CD14-positive monocyte (primary cell): ENCODE measurements at regions not wholly inside any gene's neighbourhood (a gene's known extent, or its start where the extent isn't known, plus 50 kb on each side); places are given as distances from the start of the nearest gene placed in this dataset.

Experiments used
- DNase-seq, 3 donors: peaks; one replicate each; pipeline ENCODE4 v3.0.0-alpha.2; 2011 to 2022
- H2AFZ ChIP-seq: 2 replicates; pipeline ENCODE4 v1.6.0; 2012; ENCODE audit warnings: mild to moderate bottlenecking, low read depth, low read length, inconsistent platforms; ENCODE audit not compliant: insufficient read depth, poor library complexity, severe bottlenecking
- H3K27ac ChIP-seq, 2 donors: 1 replicate in 1 of 2; 2 replicates in 1 of 2; pipeline ENCODE4 v1.5.1; 2012 to 2013; ENCODE audit warnings: low read length in 2 of 2, control low read depth in 1 of 2, inconsistent platforms in 1 of 2, low read depth in 1 of 2, mild to moderate bottlenecking in 1 of 2
- H3K27me3 ChIP-seq, 2 donors: one replicate each; pipeline versions ENCODE4 v1.6.0 to v1.6.1; 2011 to 2013; ENCODE audit warnings: low read length in 2 of 2; ENCODE audit not compliant: control insufficient read depth in 2 of 2, insufficient read depth in 2 of 2
- H3K36me3 ChIP-seq, 2 donors: replicated peaks in 1 of 2; 1 replicate in 1 of 2; 2 replicates in 1 of 2; pipeline versions ENCODE4 v1.5.1 to v1.6.1; 2012 to 2013; ENCODE audit warnings: low read length in 2 of 2, control low read depth in 1 of 2, inconsistent platforms in 1 of 2, mild to moderate bottlenecking in 1 of 2; ENCODE audit not compliant: insufficient read depth in 2 of 2, control insufficient read depth in 1 of 2
- H3K4me1 ChIP-seq, 2 donors: 1 replicate in 1 of 2; 2 replicates in 1 of 2; pipeline versions ENCODE4 v1.5.1 to v1.6.1; 2012 to 2013; ENCODE audit warnings: low read length in 2 of 2, control low read depth in 1 of 2, inconsistent platforms in 1 of 2, mild to moderate bottlenecking in 1 of 2, moderate library complexity in 1 of 2; ENCODE audit not compliant: insufficient read depth in 2 of 2, control insufficient read depth in 1 of 2
- H3K4me2 ChIP-seq: replicated peaks from 2 replicates; pipeline ENCODE3; 2012; ENCODE audit warnings: low read length, moderate library complexity, mild to moderate bottlenecking; ENCODE audit not compliant: poor library complexity, severe bottlenecking; ENCODE audit errors: extremely low read depth
- H3K4me3 ChIP-seq, 3 experiments: fragments of 200-600 bp in 1 of 3; sonication (generic) in 1 of 3; replicated peaks in 1 of 3; 1 replicate in 2 of 3; 2 replicates in 1 of 3; pipeline ENCODE4 v1.5.1; 2011 to 2013; ENCODE audit warnings: low read length in 3 of 3, mild to moderate bottlenecking in 3 of 3, control low read depth in 2 of 3, low read depth in 2 of 3, inconsistent platforms in 1 of 3, moderate library complexity in 1 of 3
- H3K79me2 ChIP-seq: 2 replicates; pipeline ENCODE4 v1.6.0; 2012; ENCODE audit warnings: mild to moderate bottlenecking, control low read depth, inconsistent platforms, low read length, moderate library complexity; ENCODE audit not compliant: insufficient read depth
- H3K9ac ChIP-seq: 2 replicates; pipeline ENCODE4 v1.6.0; 2017; ENCODE audit warnings: low read length, mild to moderate bottlenecking; ENCODE audit not compliant: insufficient read depth, poor library complexity, severe bottlenecking
- H3K9me3 ChIP-seq, 2 donors: replicated peaks in 1 of 2; 1 replicate in 1 of 2; 2 replicates in 1 of 2; pipeline versions ENCODE4 v1.5.1 to v1.6.1; 2012 to 2013; ENCODE audit warnings: low read length in 2 of 2, control low read depth in 1 of 2; ENCODE audit not compliant: control insufficient read depth in 1 of 2, insufficient read depth in 1 of 2
- H4K20me1 ChIP-seq: 2 replicates; pipeline ENCODE4 v1.6.0; 2012; ENCODE audit warnings: mild to moderate bottlenecking, low read length, control low read depth, moderate library complexity; ENCODE audit not compliant: insufficient read depth
- H3K27ac Mint-ChIP-seq, 7 donors: one replicate each; pipeline ENCODE4 v1.8.0; 2020; ENCODE audit warnings: mild to moderate bottlenecking in 7 of 7, mixed read lengths in 7 of 7, moderate library complexity in 6 of 7, inconsistent platforms in 2 of 7
- H3K27me3 Mint-ChIP-seq, 3 donors: one replicate each; pipeline ENCODE4 v1.8.0; 2021 to 2022; ENCODE audit warnings: low read depth in 3 of 3, mild to moderate bottlenecking in 3 of 3, mixed read lengths in 3 of 3, moderate library complexity in 3 of 3, inconsistent platforms in 1 of 3
- H3K36me3 Mint-ChIP-seq, 2 donors: one replicate each; pipeline ENCODE4 v1.8.0; 2020; ENCODE audit warnings: mixed read lengths in 2 of 2, inconsistent platforms in 1 of 2, mild to moderate bottlenecking in 1 of 2
- H3K4me1 Mint-ChIP-seq: one replicate; pipeline ENCODE4 v1.8.0; 2020; ENCODE audit warnings: mild to moderate bottlenecking, mixed read lengths
- H3K4me3 Mint-ChIP-seq, 2 donors: one replicate each; pipeline ENCODE4 v1.8.0; 2020; ENCODE audit warnings: mild to moderate bottlenecking in 2 of 2, mixed read lengths in 2 of 2, moderate library complexity in 1 of 2
- H3K9me3 Mint-ChIP-seq, 7 donors: one replicate each; pipeline ENCODE4 v1.8.0; 2020 to 2022; ENCODE audit warnings: mixed read lengths in 7 of 7, mild to moderate bottlenecking in 6 of 7, moderate library complexity in 6 of 7, inconsistent platforms in 2 of 7
- CTCF ChIP-seq: fragments of 200-600 bp; IDR thresholded peaks from one replicate; pipeline ENCODE4 v1.8.0; 2022; ENCODE audit warnings: antibody characterized with exemption, mild to moderate bottlenecking
- WGBS: methylation state at CpG from one replicate; pipeline ENCODE4 v1.1.5; 2013; ENCODE audit warnings: missing lambda C conversion rate; ENCODE audit not compliant: insufficient coverage; 5-methylcytosine and 5-hydroxymethylcytosine counted together
- intact Hi-C, 2 donors: fragments of 100-400 bp; cut with micrococcal nuclease; formaldehyde crosslinking; loops; one replicate each; pipeline versions ENCODE4 v1.15.0 to v1.15.1; 2023

GRCh38 chr6:76886900-76887299 is 576.4 kb downstream of the HTR1B start:
- no peak overlapping the region for H3K4me3 Mint-ChIP-seq
- H2AFZ ChIP-seq, result no peak overlapping the region
- no peaks in the 10 kb centered on the region for H3K79me2 ChIP-seq
- intact Hi-C loops, result no loop called here
- no peak for TF ChIP-seq CTCF
- no peak overlapping the region for H3K4me3 ChIP-seq
- no peaks in the 10 kb centered on the region for H3K4me1 ChIP-seq
- no peak for DNase-seq
- no peak overlapping the region for H3K4me2 ChIP-seq
- no peaks in the 10 kb centered on the region for H3K27me3 Mint-ChIP-seq
- H4K20me1 ChIP-seq, result no peaks in the 10 kb centered on the region
- WGBS, result 100% methylated on average over 1 of the region's 3 CpGs
- no peaks in the 10 kb centered on the region for H3K27me3 ChIP-seq
- H3K9me3 Mint-ChIP-seq, result peaks cover 2 to 13% (median 9%) of the 10 kb centered on the region in 7 donors
- H3K36me3 Mint-ChIP-seq, result no peaks in the 10 kb centered on the region
- H3K36me3 ChIP-seq, result no peaks in the 10 kb centered on the region
- no peaks in the 10 kb centered on the region for H3K4me1 Mint-ChIP-seq
- H3K27ac Mint-ChIP-seq, result no peak overlapping the region
- H3K9ac ChIP-seq, result no peak overlapping the region
- no peak overlapping the region for H3K27ac ChIP-seq
- H3K9me3 ChIP-seq, result peaks cover 7 to 12% of the 10 kb centered on the region in 2 donors

- H3K4me1 Mint-ChIP-seq, result no peaks in the 10 kb centered on the region
- Histone ChIP-seq H3K27ac (no peak overlapping the region), H2AFZ (no peak overlapping the region), H3K79me2 (no peaks in the 10 kb centered on the region), H3K9me3 (peaks cover 9 to 17% of the 10 kb centered on the region in 2 donors), H3K4me3 (no peak overlapping the region), H3K4me1 (no peaks in the 10 kb centered on the region), H4K20me1 (no peaks in the 10 kb centered on the region), H3K36me3 (no peaks in the 10 kb centered on the region), H3K4me2 (no peak overlapping the region), H3K9ac (no peak overlapping the region), H3K27me3 (no peaks in the 10 kb centered on the region)
- no peaks in the 10 kb centered on the region for H3K27me3 Mint-ChIP-seq
- no peak overlapping the region for H3K4me3 Mint-ChIP-seq
- no peak for DNase-seq
- WGBS, result 50% methylated on average over 1 of the region's 2 CpGs
- H3K9me3 Mint-ChIP-seq, result peaks cover 2 to 13% (median 9%) of the 10 kb centered on the region in 7 donors
- TF ChIP-seq CTCF, result no peak
- H3K27ac Mint-ChIP-seq, result no peak overlapping the region
- no peaks in the 10 kb centered on the region for H3K36me3 Mint-ChIP-seq
- intact Hi-C loops, result no loop called here
Observed at GRCh38 chr6:76885861-76886301, 577.4 kb downstream of the HTR1B start.
